OCI-LY1 (cell line): ENCODE measurements at regions not wholly inside any gene's neighbourhood (a gene's known extent, or its start where the extent isn't known, plus 50 kb on each side); places are given as distances from the start of the nearest gene placed in this dataset.

Source experiments
- H2AFZ ChIP-seq: fragments of 200-600 bp; sonication (generic), shearing (Covaris generic); 2 replicates; pipeline ENCODE4 v1.6.0; 2014; ENCODE audit warnings: antibody characterized with exemption, mild to moderate bottlenecking, low read length
- H3F3A ChIP-seq: fragments of 200-600 bp; sonication (generic), shearing (Covaris generic); 2 replicates; pipeline ENCODE4 v1.6.0; 2014; ENCODE audit warnings: mild to moderate bottlenecking, antibody characterized with exemption, low read length, moderate library complexity; ENCODE audit not compliant: insufficient read depth
- H3K27ac ChIP-seq: fragments of 200-600 bp; sonication (generic); 2 replicates; pipeline ENCODE4 v1.5.1; 2014; ENCODE audit warnings: low read length, mixed run types, mild to moderate bottlenecking, low read depth; ENCODE audit not compliant: poor library complexity, severe bottlenecking
- H3K27me3 ChIP-seq: fragments of 200-600 bp; sonication (generic); 2 replicates; pipeline ENCODE4 v1.6.0; 2014; ENCODE audit warnings: antibody characterized with exemption, mild to moderate bottlenecking, low read length, moderate library complexity; ENCODE audit not compliant: insufficient read depth
- H3K36me3 ChIP-seq: fragments of 200-600 bp; sonication (generic); 2 replicates; pipeline ENCODE4 v1.6.1; 2014; ENCODE audit warnings: mild to moderate bottlenecking, antibody characterized with exemption, low read length, moderate library complexity, mixed read lengths; ENCODE audit not compliant: insufficient read depth
- H3K4me1 ChIP-seq: fragments of 200-600 bp; sonication (generic); 2 replicates; pipeline ENCODE4 v1.5.1; 2014; ENCODE audit warnings: mild to moderate bottlenecking, low read length, moderate library complexity; ENCODE audit not compliant: insufficient read depth, severe bottlenecking
- H3K4me2 ChIP-seq: fragments of 200-600 bp; sonication (generic), shearing (Covaris generic); 2 replicates; pipeline ENCODE4 v1.6.1; 2014; ENCODE audit warnings: low read length
- H3K4me3 ChIP-seq: fragments of 200-600 bp; sonication (generic); 2 replicates; pipeline ENCODE4 v1.5.1; 2014; ENCODE audit warnings: low read length, low read depth, mild to moderate bottlenecking, mixed read lengths; ENCODE audit not compliant: poor library complexity, severe bottlenecking
- H3K79me2 ChIP-seq: fragments of 200-600 bp; shearing (Covaris generic); 2 replicates; pipeline ENCODE4 v1.6.1; 2016; ENCODE audit warnings: mixed run types, low read length, mixed read lengths; ENCODE audit not compliant: insufficient read depth
- H3K9ac ChIP-seq: fragments of 200-600 bp; sonication (generic), shearing (Covaris generic); 2 replicates; pipeline ENCODE4 v1.6.1; 2014; ENCODE audit warnings: mild to moderate bottlenecking, low read length, mixed read lengths
- H3K9me2 ChIP-seq: fragments of 200-600 bp; sonication (generic), shearing (Covaris generic); 2 replicates; pipeline ENCODE4 v1.6.1; 2014; ENCODE audit warnings: low read depth, mild to moderate bottlenecking, low read length, mixed read lengths
- H3K9me3 ChIP-seq: fragments of 200-600 bp; shearing (Covaris generic); 2 replicates; pipeline ENCODE4 v1.6.1; 2014; ENCODE audit warnings: low read length, mixed read lengths
- H4K20me1 ChIP-seq: fragments of 200-600 bp; sonication (generic), shearing (Covaris generic); 2 replicates; pipeline ENCODE4 v1.6.0; 2016; ENCODE audit warnings: mild to moderate bottlenecking, low read length; ENCODE audit not compliant: insufficient read depth
- CTCF ChIP-seq: fragments of 200-600 bp; sonication (generic), shearing (Covaris generic); IDR thresholded peaks from 2 replicates; pipeline ENCODE4 v1.5.1; 2017; ENCODE audit warnings: mild to moderate bottlenecking, antibody characterized with exemption, low read length, moderate library complexity, mixed read lengths
- EZH2 ChIP-seq: fragments of 200-600 bp; sonication (generic), shearing (Covaris generic); IDR thresholded peaks from 2 replicates; pipeline ENCODE4 v1.8.0; 2017; ENCODE audit warnings: borderline replicate concordance, mixed run types, mild to moderate bottlenecking, antibody characterized with exemption, low read length, moderate library complexity, mixed read lengths

DNA sequence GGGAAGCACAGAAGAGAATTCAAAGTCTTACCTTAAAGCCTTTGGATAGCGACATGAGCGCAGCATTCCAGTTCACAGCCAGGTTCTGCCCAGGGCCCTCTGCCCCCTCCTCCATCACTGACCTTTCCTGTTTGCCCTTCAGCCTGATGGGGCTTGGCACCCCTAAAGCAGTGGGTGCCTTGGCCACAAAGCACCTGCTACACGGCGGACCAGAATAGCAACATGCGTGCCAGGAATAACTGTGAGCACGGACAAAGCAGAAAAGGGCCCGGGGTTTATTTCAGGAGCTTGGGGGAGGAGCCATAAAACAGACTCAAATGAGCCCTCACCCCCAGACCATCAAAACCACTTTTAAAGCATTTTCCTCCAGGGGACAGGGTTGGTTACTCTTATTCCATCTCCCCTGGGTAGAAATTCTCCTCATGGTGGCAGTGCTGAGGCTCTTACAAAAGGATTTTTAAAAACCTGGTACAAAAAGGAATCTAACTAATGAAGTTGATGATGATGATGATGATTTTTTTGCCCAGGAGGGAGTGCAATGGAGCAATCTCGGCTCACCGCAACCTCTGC, 135.4 kb downstream of the KLF13 start:
- peak overlapping the region; percentile 100 for H3K27ac ChIP-seq
- H3K4me1 ChIP-seq = peaks cover 89% of the 10 kb centered on the region
- H3F3A ChIP-seq = peaks cover 9% of the 10 kb centered on the region
- peak overlapping the region; percentile 29 for H3K4me3 ChIP-seq
- H3K79me2 ChIP-seq = no peaks in the 10 kb centered on the region
- no peaks in the 10 kb centered on the region for H3K36me3 ChIP-seq
- peak overlapping the region; percentile 43; the same call in 1 of the 2 replicates for H3K4me2 ChIP-seq
- no peaks in the 10 kb centered on the region for H3K9me3 ChIP-seq
- TF ChIP-seq EZH2 (no peak), CTCF (peak; percentile 59)
- peak overlapping the region; percentile 26; the same call in 1 of the 2 replicates for H3K9ac ChIP-seq
- H3K27me3 ChIP-seq = no peaks in the 10 kb centered on the region
- no peaks in the 10 kb centered on the region for H3K9me2 ChIP-seq
- H4K20me1 ChIP-seq = no peaks in the 10 kb centered on the region
- H2AFZ ChIP-seq = no peak overlapping the region

DNA sequence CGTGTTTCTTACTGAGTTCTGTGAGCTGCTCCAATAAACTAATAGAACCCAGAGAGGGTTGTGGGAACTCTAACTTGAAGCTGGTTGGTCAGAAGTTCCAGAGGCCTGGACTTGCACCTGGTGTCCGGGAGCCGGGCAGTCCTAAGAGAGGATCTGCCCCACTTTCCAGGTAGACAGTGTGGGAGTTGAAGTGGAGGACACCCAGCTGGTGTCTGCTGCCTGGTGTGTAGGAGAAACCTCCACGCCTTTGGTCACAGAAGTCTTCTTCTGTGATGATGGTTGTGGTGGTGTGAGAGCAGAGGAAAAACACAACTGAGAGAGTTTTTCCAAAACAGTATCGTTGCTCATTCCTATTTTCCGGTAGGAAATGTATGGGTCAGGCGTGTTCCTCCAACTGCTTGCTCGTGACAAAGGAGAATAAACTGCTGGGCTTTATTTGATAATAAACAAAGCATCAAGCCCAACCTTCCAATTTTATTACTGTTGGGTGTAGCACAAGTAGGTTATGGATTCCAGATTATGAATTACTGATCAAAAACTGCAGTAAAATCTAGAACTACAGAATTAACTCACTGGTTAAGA, 137.0 kb downstream of the KLF13 start:
- peaks cover 82% of the 10 kb centered on the region for H3K4me1 ChIP-seq
- H3F3A ChIP-seq = peaks cover 9% of the 10 kb centered on the region
- no peaks in the 10 kb centered on the region for H3K36me3 ChIP-seq
- H3K4me2 ChIP-seq = peak overlapping the region; percentile 18; the same call in 1 of the 2 replicates
- H3K9ac ChIP-seq = peak overlapping the region; percentile 12; the same call in 1 of the 2 replicates
- no peak overlapping the region for H2AFZ ChIP-seq
- no peaks in the 10 kb centered on the region for H3K79me2 ChIP-seq
- no peak overlapping the region for H3K4me3 ChIP-seq
- TF ChIP-seq CTCF (no peak), EZH2 (no peak)
- H3K27ac ChIP-seq = peak overlapping the region; percentile 74
- H3K27me3 ChIP-seq = no peaks in the 10 kb centered on the region
- H3K9me3 ChIP-seq = no peaks in the 10 kb centered on the region
- H3K9me2 ChIP-seq = no peaks in the 10 kb centered on the region
- H4K20me1 ChIP-seq = no peaks in the 10 kb centered on the region

GRCh38 chr15:31464216-31465082, 137.8 kb downstream of the KLF13 start:
- H3K9me3 ChIP-seq = no peaks in the 10 kb centered on the region
- no peak overlapping the region for H3K4me3 ChIP-seq
- H3F3A ChIP-seq = peaks cover 7% of the 10 kb centered on the region
- no peaks in the 10 kb centered on the region for H3K9me2 ChIP-seq
- H4K20me1 ChIP-seq = no peaks in the 10 kb centered on the region
- H3K79me2 ChIP-seq = no peaks in the 10 kb centered on the region
- H3K9ac ChIP-seq = peak overlapping the region; percentile 1; the same call in 1 of the 2 replicates
- H3K36me3 ChIP-seq = no peaks in the 10 kb centered on the region
- H2AFZ ChIP-seq = no peak overlapping the region
- peak overlapping the region; percentile 74 for H3K27ac ChIP-seq
- no peak for TF ChIP-seq CTCF
- TF ChIP-seq EZH2 = no peak
- no peak overlapping the region; the same call in 1 of the 2 replicates for H3K4me2 ChIP-seq
- no peaks in the 10 kb centered on the region for H3K27me3 ChIP-seq
- H3K4me1 ChIP-seq = peaks cover 73% of the 10 kb centered on the region
